A549 (cell line): ENCODE measurements at regions not wholly inside any gene's neighbourhood (a gene's known extent, or its start where the extent isn't known, plus 50 kb on each side); places are given as distances from the start of the nearest gene placed in this dataset.

Experiments
- ATAC-seq, 2 experiments: fragments of 200-7000 bp in 1 of 2; fragments of >200 bp in 1 of 2; cut with Nextera tagmentation in 1 of 2; cut with Tn5 transposase in 1 of 2; 3 replicates each; pipeline versions ENCODE4 v1.8.0 to v1.9.1; 2018 to 2020; ENCODE audit warnings: mild to moderate bottlenecking in 1 of 2, moderate library complexity in 1 of 2
- CTCF ChIA-PET: fragments of 300-600 bp; sonication (Branson Sonifier 250); formaldehyde crosslinking; extraction: SDS; loops from one replicate; lab custom pipeline; 2021; ENCODE audit warnings: antibody characterized with exemption, inconsistent platforms; lab: Yijun Ruan, JAX
- POLR2A ChIA-PET: fragments of 350-600 bp; formaldehyde crosslinking; extraction: SDS; loops from one replicate; lab custom pipeline; 2021; ENCODE audit warnings: antibody characterized with exemption, inconsistent platforms; lab: Yijun Ruan, JAX
- DNase-seq, 2 experiments: peaks; one replicate each; pipeline versions ENCODE4 v3.0.0 to v3.0.0-alpha.2; 2011 to 2016; ENCODE audit warnings: low read depth in 1 of 2, low spot score in 1 of 2
- FAIRE-seq: peaks from 2 replicates; lab custom pipeline; 2011; peaks lifted over from hg19 to GRCh38; lab: Jason Lieb, UNC
- H3K27ac ChIP-seq, 2 experiments: fragments of >200 bp; sonication (Bioruptor Twin); formaldehyde crosslinking; 3 replicates each; pipeline ENCODE4 v1.5.1; 2016 to 2017
- H3K4me1 ChIP-seq: fragments of >200 bp; sonication (Bioruptor Twin); formaldehyde crosslinking; 3 replicates; pipeline ENCODE4 v1.6.1; 2016
- H3K4me2 ChIP-seq: fragments of >200 bp; sonication (Bioruptor Twin); formaldehyde crosslinking; 3 replicates; pipeline ENCODE4 v1.6.1; 2016
- H3K4me3 ChIP-seq: fragments of >200 bp; sonication (Bioruptor Twin); formaldehyde crosslinking; 3 replicates; pipeline ENCODE4 v1.5.1; 2016
- H3K9me3 ChIP-seq: fragments of >200 bp; sonication (Bioruptor Twin); formaldehyde crosslinking; 3 replicates; pipeline ENCODE4 v1.6.1; 2016
- CEBPB ChIP-seq, 2 experiments: fragments of >200 bp in 1 of 2; sonication (Bioruptor Twin) in 1 of 2; formaldehyde crosslinking in 1 of 2; IDR thresholded peaks; 2 replicates each; pipeline ENCODE4 v1.6.1; 2012 to 2016
- CHD2 ChIP-seq: fragments of 150-350 bp; IDR thresholded peaks from 2 replicates; pipeline ENCODE4 v1.6.1; 2014; ENCODE audit warnings: low read length; ENCODE audit not compliant: partially characterized antibody
- CHD4 ChIP-seq: fragments of 200-600 bp; sonication (generic); IDR thresholded peaks from 2 replicates; pipeline ENCODE4 v1.6.1; 2016; ENCODE audit warnings: antibody characterized with exemption, mild to moderate bottlenecking, borderline replicate concordance
- E2F6 ChIP-seq: IDR thresholded peaks from 2 replicates; pipeline ENCODE4 v1.6.1; 2012; ENCODE audit warnings: low read depth, borderline replicate concordance
- EHF ChIP-seq: fragments of 250-450 bp; sonication (Bioruptor Pico); IDR thresholded peaks from 2 replicates; pipeline ENCODE4 v1.5.0; 2020; ENCODE audit warnings: mild to moderate bottlenecking
- EHMT2 ChIP-seq: fragments of 200-600 bp; sonication (generic); IDR thresholded peaks from 2 replicates; pipeline ENCODE4 v1.6.1; 2016; ENCODE audit warnings: antibody characterized with exemption, low read depth, mild to moderate bottlenecking, moderate library complexity
- ELK1 ChIP-seq: fragments of 150-350 bp; IDR thresholded peaks from 2 replicates; pipeline ENCODE4 v1.6.1; 2014; ENCODE audit warnings: low read depth, mild to moderate bottlenecking, low read length
- EP300 ChIP-seq, 2 experiments: fragments of >200 bp; sonication (Bioruptor Twin); formaldehyde crosslinking; IDR thresholded peaks; 2 replicates in 1 of 2; 3 replicates in 1 of 2; pipeline ENCODE4 v1.6.1; 2016 to 2017
- ESRRA ChIP-seq: fragments of 150-350 bp; IDR thresholded peaks from 2 replicates; pipeline ENCODE4 v1.6.1; 2014; ENCODE audit warnings: mild to moderate bottlenecking, low read length, borderline replicate concordance
- FOSB ChIP-seq: fragments of 250-450 bp; sonication (Bioruptor Pico); IDR thresholded peaks from 2 replicates; pipeline ENCODE4 v1.5.0; 2020; ENCODE audit warnings: mild to moderate bottlenecking, moderate library complexity
- FOXS1 ChIP-seq: fragments of 250-450 bp; sonication (Bioruptor Pico); IDR thresholded peaks from 2 replicates; pipeline ENCODE4 v1.5.0; 2020; ENCODE audit warnings: mild to moderate bottlenecking, moderate library complexity
- GATA3 ChIP-seq: IDR thresholded peaks from 2 replicates; pipeline ENCODE4 v1.6.1; 2012; ENCODE audit warnings: borderline replicate concordance
- HOXA7 ChIP-seq: fragments of 250-450 bp; sonication (Bioruptor Pico); IDR thresholded peaks from 2 replicates; pipeline ENCODE4 v1.5.0; 2020; ENCODE audit warnings: mild to moderate bottlenecking, moderate library complexity
- HOXB5 ChIP-seq: fragments of 250-450 bp; sonication (Bioruptor Pico); IDR thresholded peaks from 2 replicates; pipeline ENCODE4 v1.5.0; 2020; ENCODE audit warnings: mild to moderate bottlenecking, moderate library complexity
- JUN ChIP-seq, 2 experiments: fragments of >200 bp; sonication (Bioruptor Twin); formaldehyde crosslinking; IDR thresholded peaks; 2 replicates in 1 of 2; 3 replicates in 1 of 2; pipeline ENCODE4 v1.6.1; 2016 to 2017
- KDM1A ChIP-seq: fragments of 200-600 bp; sonication (generic); IDR thresholded peaks from 2 replicates; pipeline ENCODE4 v1.6.1; 2016; ENCODE audit warnings: low read depth, mild to moderate bottlenecking
- KDM5A ChIP-seq: fragments of 200-600 bp; sonication (generic); IDR thresholded peaks from 2 replicates; pipeline ENCODE4 v1.6.1; 2016; ENCODE audit warnings: antibody characterized with exemption, mild to moderate bottlenecking
- MAFK ChIP-seq: fragments of 450-650 bp; IDR thresholded peaks from 2 replicates; pipeline ENCODE4 v1.6.1; 2014; ENCODE audit not compliant: partially characterized antibody
- RAD21 ChIP-seq, 2 experiments: fragments of >200 bp in 1 of 2; sonication (Bioruptor Twin) in 1 of 2; formaldehyde crosslinking in 1 of 2; IDR thresholded peaks in 1 of 2; conservative IDR thresholded peaks in 1 of 2; 2 replicates in 1 of 2; 3 replicates in 1 of 2; pipeline ENCODE4 v1.6.1; 2012 to 2018; ENCODE audit warnings: inconsistent platforms in 1 of 2
- RFX5 ChIP-seq: fragments of 450-650 bp; IDR thresholded peaks from 2 replicates; pipeline ENCODE4 v1.7.1; 2014; ENCODE audit warnings: antibody characterized with exemption, mild to moderate bottlenecking, moderate library complexity
- RNF2 ChIP-seq: fragments of 200-600 bp; sonication (generic); IDR thresholded peaks from 2 replicates; pipeline ENCODE4 v1.6.1; 2016; ENCODE audit warnings: low read depth, mild to moderate bottlenecking, antibody characterized with exemption, moderate library complexity, borderline replicate concordance
- SMC3 ChIP-seq: fragments of >200 bp; sonication (Bioruptor Twin); formaldehyde crosslinking; IDR thresholded peaks from 3 replicates; pipeline ENCODE4 v1.6.1; 2018; ENCODE audit warnings: inconsistent platforms
- TFCP2L1 ChIP-seq: fragments of 250-450 bp; sonication (Bioruptor Pico); IDR thresholded peaks from 2 replicates; pipeline ENCODE4 v1.5.0; 2021; ENCODE audit warnings: mild to moderate bottlenecking
- TP53 ChIP-seq: fragments of 250-450 bp; sonication (Bioruptor Pico); IDR thresholded peaks from 2 replicates; pipeline ENCODE4 v1.5.0; 2021; ENCODE audit warnings: mild to moderate bottlenecking, moderate library complexity
- WGBS: methylation state at CpG from one replicate; pipeline ENCODE4 v1.1.6; 2017; ENCODE audit errors: missing lambda C conversion rate; 5-methylcytosine and 5-hydroxymethylcytosine counted together
- TF ChIP-seq, protein P1 (sequence below): fragments of 450-650 bp; IDR thresholded peaks from 2 replicates; pipeline ENCODE4 v1.6.1; 2014; ENCODE audit warnings: antibody characterized with exemption
- TF ChIP-seq, protein P2 (sequence below): fragments of 250-450 bp; sonication (Bioruptor Pico); IDR thresholded peaks from 2 replicates; pipeline ENCODE4 v1.5.0; 2020; ENCODE audit warnings: low read depth, mild to moderate bottlenecking, moderate library complexity
- TF ChIP-seq, protein P3 (sequence below): fragments of 200-600 bp; sonication (generic); IDR thresholded peaks from 2 replicates; pipeline ENCODE4 v1.6.1; 2016; ENCODE audit warnings: antibody characterized with exemption, mild to moderate bottlenecking, moderate library complexity

DNA sequence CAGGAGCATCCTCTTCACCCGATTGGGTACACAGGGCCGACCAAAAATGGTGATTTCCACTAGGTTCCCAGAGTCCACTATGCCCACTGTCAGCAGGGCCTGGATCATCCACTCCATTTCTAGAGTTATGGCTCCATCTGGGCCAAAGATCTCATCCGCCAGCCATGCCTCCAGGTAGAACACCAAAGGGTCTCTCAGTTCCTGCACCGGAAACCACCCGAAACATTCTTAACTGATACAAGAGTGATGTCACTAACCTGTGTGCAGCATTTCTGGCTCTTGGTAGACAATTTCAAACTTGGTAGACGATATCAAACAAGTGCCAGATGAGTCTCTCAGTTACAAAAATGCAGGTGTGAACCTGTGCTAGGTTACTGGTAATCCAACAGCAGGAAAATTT lies 306.1 kb downstream of the BCOR start (continued):
- no peak for TF ChIP-seq FOSB (CRISPR knock-in tag)
- TF ChIP-seq, all 56 proteins: peak for 0

GRCh38 chrX:39795605-39796004 lies 302.2 kb downstream of the BCOR start:
- POLR2A ChIA-PET = no interaction called here
- 68% methylated on average over 7 of the region's 7 CpGs for WGBS
- ATAC-seq = no peak
- CTCF ChIA-PET = no interaction called here
- Histone ChIP-seq H3K27ac (no peak overlapping the region), H3K9me3 (no peaks in the 10 kb centered on the region), H3K4me1 (no peaks in the 10 kb centered on the region), H3K4me3 (no peak overlapping the region), H3K4me2 (no peak overlapping the region)
- DNase-seq = no peak
- no peak for FAIRE-seq
- TF ChIP-seq TFCP2L1 (CRISPR knock-in tag) = no peak
- TF ChIP-seq RFX5 = no peak
- no peak for TF ChIP-seq EHF (CRISPR knock-in tag)
- no peak for TF ChIP-seq TP53 (CRISPR knock-in tag)
- TF ChIP-seq FOXS1 = no peak
- TF ChIP-seq HOXB5 (CRISPR knock-in tag) = no peak
- no peak for TF ChIP-seq ELK1
- TF ChIP-seq E2F6 = no peak
- TF ChIP-seq CEBPB (IDR thresholded peaks at IDR 0.05) = no peak
- TF ChIP-seq MAFK = no peak
- TF ChIP-seq SMC3 = no peak
- TF ChIP-seq JUN (IDR thresholded peaks at IDR 0.05) = no peak

DNA sequence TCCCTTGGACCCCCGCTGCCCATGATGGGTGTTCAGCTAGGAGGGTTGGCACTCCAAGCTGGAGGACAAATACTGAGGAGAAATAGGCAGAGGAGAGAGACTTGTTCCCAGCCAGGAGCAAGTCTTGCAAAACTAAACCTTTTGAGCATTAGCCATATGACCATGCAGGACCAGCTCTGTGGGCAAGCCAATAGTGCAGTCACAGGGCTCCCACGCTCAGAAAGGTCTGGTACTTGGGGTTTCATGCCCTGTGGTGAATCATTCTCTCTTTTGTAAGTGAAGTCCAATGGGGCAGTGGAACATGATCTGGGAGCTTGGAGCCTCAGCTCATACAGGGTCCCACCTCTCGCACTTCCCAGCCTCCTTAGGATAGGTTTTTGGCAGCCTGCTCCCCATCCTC lies 300.9 kb downstream of the BCOR start:
- no peaks in the 10 kb centered on the region for H3K4me1 ChIP-seq
- 72% methylated on average over 3 of the region's 3 CpGs for WGBS
- no peak overlapping the region for H3K27ac ChIP-seq
- H3K4me3 ChIP-seq = no peak overlapping the region
- DNase-seq (no peak), FAIRE-seq (no peak), ATAC-seq (no peak)
- no peaks in the 10 kb centered on the region for H3K9me3 ChIP-seq
- POLR2A ChIA-PET = no interaction called here
- CTCF ChIA-PET = interaction anchor here (0.6 kb wide), 1 partner anchor 17 kb away, joined by 3 read pairs; no protein-coding TSS in a partner anchor
- no peak overlapping the region for H3K4me2 ChIP-seq
- TF ChIP-seq, protein P1, sequence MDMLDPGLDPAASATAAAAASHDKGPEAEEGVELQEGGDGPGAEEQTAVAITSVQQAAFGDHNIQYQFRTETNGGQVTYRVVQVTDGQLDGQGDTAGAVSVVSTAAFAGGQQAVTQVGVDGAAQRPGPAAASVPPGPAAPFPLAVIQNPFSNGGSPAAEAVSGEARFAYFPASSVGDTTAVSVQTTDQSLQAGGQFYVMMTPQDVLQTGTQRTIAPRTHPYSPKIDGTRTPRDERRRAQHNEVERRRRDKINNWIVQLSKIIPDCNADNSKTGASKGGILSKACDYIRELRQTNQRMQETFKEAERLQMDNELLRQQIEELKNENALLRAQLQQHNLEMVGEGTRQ = no peak
- TF ChIP-seq, protein P2, sequence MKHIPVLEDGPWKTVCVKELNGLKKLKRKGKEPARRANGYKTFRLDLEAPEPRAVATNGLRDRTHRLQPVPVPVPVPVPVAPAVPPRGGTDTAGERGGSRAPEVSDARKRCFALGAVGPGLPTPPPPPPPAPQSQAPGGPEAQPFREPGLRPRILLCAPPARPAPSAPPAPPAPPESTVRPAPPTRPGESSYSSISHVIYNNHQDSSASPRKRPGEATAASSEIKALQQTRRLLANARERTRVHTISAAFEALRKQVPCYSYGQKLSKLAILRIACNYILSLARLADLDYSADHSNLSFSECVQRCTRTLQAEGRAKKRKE = no peak
- TF ChIP-seq KDM1A (no peak), E2F6 (no peak), ELK1 (no peak), EHMT2 (no peak), EP300 (IDR thresholded peaks at IDR 0.05) (no peak), CHD2 (no peak), ESRRA (no peak), RAD21 (conservative IDR thresholded peaks at IDR 0.05 in 1 of 2, IDR thresholded peaks at IDR 0.05 in 1 of 2) (no peak), RNF2 (no peak), CHD4 (no peak), GATA3 (no peak), HOXA7 (CRISPR knock-in tag) (no peak), MAFK (no peak), KDM5A (no peak)
- TF ChIP-seq, protein P3, sequence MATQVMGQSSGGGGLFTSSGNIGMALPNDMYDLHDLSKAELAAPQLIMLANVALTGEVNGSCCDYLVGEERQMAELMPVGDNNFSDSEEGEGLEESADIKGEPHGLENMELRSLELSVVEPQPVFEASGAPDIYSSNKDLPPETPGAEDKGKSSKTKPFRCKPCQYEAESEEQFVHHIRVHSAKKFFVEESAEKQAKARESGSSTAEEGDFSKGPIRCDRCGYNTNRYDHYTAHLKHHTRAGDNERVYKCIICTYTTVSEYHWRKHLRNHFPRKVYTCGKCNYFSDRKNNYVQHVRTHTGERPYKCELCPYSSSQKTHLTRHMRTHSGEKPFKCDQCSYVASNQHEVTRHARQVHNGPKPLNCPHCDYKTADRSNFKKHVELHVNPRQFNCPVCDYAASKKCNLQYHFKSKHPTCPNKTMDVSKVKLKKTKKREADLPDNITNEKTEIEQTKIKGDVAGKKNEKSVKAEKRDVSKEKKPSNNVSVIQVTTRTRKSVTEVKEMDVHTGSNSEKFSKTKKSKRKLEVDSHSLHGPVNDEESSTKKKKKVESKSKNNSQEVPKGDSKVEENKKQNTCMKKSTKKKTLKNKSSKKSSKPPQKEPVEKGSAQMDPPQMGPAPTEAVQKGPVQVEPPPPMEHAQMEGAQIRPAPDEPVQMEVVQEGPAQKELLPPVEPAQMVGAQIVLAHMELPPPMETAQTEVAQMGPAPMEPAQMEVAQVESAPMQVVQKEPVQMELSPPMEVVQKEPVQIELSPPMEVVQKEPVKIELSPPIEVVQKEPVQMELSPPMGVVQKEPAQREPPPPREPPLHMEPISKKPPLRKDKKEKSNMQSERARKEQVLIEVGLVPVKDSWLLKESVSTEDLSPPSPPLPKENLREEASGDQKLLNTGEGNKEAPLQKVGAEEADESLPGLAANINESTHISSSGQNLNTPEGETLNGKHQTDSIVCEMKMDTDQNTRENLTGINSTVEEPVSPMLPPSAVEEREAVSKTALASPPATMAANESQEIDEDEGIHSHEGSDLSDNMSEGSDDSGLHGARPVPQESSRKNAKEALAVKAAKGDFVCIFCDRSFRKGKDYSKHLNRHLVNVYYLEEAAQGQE = no peak
